Prostate gland (tissue), 2 donors: ENCODE measurements at regions not wholly inside any gene's neighbourhood (a gene's known extent, or its start where the extent isn't known, plus 50 kb on each side); places are given as distances from the start of the nearest gene placed in this dataset.

ENCODE experiments used
- DNase-seq: peaks from one replicate; pipeline ENCODE4 v3.0.0-alpha.2; 2019; ENCODE audit warnings: low spot score
- H3K27ac ChIP-seq, 2 donors: fragments of 200-600 bp; sonication (generic); 2 replicates each; pipeline ENCODE4 v1.5.1; 2017 to 2019
- H3K27me3 ChIP-seq: fragments of 200-600 bp; sonication (generic); replicated peaks from 2 replicates; pipeline ENCODE4 v1.5.1; 2019; ENCODE audit not compliant: insufficient read depth
- H3K36me3 ChIP-seq, 2 donors: fragments of 200-600 bp; sonication (generic); 1 replicate in 1 of 2; 2 replicates in 1 of 2; pipeline versions ENCODE4 v1.5.1 to v1.8.1; 2017 to 2019
- H3K4me1 ChIP-seq: fragments of 200-600 bp; sonication (generic); replicated peaks from 2 replicates; pipeline ENCODE4 v1.5.1; 2019
- H3K4me3 ChIP-seq, 2 donors: fragments of 200-600 bp; sonication (generic); 2 replicates each; pipeline ENCODE4 v1.5.1; 2017 to 2019
- H3K9me3 ChIP-seq: fragments of 200-600 bp; sonication (generic); 2 replicates; pipeline ENCODE4 v1.5.1; 2017
- POLR2A ChIP-seq: fragments of 450-650 bp; IDR thresholded peaks from one replicate; pipeline ENCODE4 v1.6.1; 2016; ENCODE audit warnings: antibody characterized with exemption, mild to moderate bottlenecking
- POLR2AphosphoS5 ChIP-seq: sonication (generic); formaldehyde crosslinking; IDR thresholded peaks from one replicate; pipeline ENCODE4 v1.6.1; 2017; ENCODE audit warnings: antibody characterized with exemption
- WGBS: methylation state at CpG from one replicate; pipeline ENCODE4 v1.1.5; 2018; 5-methylcytosine and 5-hydroxymethylcytosine counted together
- intact Hi-C: fragments of 100-400 bp; cut with DNase I; formaldehyde crosslinking; loops from one replicate; pipeline ENCODE4 v1.14.2; 2022
- TF ChIP-seq, protein P1 (sequence below), 4 experiments: fragments of 200-600 bp in 2 of 4; fragments of 450-650 bp in 2 of 4; sonication (generic) in 2 of 4; IDR thresholded peaks; 1 replicate in 3 of 4; 2 replicates in 1 of 4; pipeline ENCODE4 v1.5.1; 2016 to 2019; ENCODE audit warnings: antibody characterized with exemption in 4 of 4, mild to moderate bottlenecking in 2 of 4, moderate library complexity in 2 of 4

DNA sequence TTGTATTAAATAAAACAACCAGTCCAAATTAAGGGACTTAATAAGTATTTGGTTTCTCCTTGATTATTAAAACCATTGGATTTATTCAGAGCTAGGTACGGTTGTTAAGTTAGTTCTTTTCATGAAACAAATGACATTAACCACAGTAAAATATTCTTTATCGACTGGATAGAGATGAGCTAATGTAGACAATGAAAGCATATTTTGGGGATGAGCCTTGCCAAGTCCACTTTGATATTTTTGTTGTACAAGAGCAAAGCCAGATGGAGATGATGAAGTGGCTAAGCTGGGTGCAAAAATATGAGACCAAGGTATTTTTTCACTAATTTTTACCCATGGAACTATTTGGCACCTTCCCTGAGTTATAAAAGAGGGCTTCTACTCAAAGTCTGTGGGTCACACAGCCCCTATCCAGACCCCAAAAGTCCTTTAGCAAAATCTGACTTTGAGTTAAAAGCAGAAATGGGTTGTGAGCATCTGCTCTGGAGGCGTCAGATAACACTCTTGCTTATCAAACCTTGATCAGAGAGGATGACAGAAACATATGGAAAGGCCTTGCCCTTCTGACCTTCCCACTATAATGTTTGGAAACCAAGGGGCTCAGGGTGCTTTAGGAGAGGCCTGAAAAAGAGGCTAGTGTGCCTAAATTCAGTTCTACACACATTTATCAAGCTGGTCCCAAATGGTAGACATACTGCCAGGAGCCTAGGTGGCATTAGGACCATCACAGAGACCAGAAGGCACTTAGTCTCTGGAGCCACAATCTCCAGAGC lies 456.8 kb downstream of the MTX2 start:
- H3K4me1 ChIP-seq, result no peaks in the 10 kb centered on the region
- H3K4me3 ChIP-seq, result no peak overlapping the region
- no peaks in the 10 kb centered on the region for H3K27me3 ChIP-seq
- TF ChIP-seq POLR2AphosphoS5, result no peak
- TF ChIP-seq, protein P1, sequence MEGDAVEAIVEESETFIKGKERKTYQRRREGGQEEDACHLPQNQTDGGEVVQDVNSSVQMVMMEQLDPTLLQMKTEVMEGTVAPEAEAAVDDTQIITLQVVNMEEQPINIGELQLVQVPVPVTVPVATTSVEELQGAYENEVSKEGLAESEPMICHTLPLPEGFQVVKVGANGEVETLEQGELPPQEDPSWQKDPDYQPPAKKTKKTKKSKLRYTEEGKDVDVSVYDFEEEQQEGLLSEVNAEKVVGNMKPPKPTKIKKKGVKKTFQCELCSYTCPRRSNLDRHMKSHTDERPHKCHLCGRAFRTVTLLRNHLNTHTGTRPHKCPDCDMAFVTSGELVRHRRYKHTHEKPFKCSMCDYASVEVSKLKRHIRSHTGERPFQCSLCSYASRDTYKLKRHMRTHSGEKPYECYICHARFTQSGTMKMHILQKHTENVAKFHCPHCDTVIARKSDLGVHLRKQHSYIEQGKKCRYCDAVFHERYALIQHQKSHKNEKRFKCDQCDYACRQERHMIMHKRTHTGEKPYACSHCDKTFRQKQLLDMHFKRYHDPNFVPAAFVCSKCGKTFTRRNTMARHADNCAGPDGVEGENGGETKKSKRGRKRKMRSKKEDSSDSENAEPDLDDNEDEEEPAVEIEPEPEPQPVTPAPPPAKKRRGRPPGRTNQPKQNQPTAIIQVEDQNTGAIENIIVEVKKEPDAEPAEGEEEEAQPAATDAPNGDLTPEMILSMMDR (IDR thresholded peaks at IDR 0.05), result no peak
- no peak for TF ChIP-seq POLR2A
- H3K9me3 ChIP-seq, result no peaks in the 10 kb centered on the region
- WGBS, result 86% methylated on average over 3 of the region's 3 CpGs
- intact Hi-C loops, result no loop called here
- no peaks in the 10 kb centered on the region for H3K36me3 ChIP-seq
- no peak for DNase-seq
- H3K27ac ChIP-seq, result no peak overlapping the region

DNA sequence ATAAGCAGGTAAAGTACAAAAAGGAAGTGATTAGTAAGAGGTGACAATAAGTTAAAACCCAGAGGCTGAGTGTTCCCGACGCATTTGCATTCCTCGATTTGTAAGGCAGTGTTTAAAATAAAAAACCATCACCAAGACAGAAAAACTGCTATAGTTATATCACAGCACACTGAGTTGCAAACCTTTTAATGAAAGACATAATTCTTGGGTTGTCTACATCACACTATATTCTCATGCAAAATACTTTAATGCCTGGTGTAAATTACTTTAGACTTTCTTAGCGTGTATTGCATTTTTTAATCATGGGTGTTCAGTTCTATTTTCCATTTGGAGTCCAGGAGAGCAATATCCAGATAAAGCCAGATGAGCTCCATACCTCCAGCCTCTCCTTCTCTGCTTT lies 458.5 kb downstream of the MTX2 start:
- Histone ChIP-seq H3K27me3 (no peaks in the 10 kb centered on the region), H3K27ac (no peak overlapping the region), H3K36me3 (no peaks in the 10 kb centered on the region), H3K4me1 (no peaks in the 10 kb centered on the region), H3K9me3 (no peaks in the 10 kb centered on the region), H3K4me3 (no peak overlapping the region)
- no peak for DNase-seq
- WGBS, result 93% methylated on average over 4 of the region's 4 CpGs
- intact Hi-C loops, result no loop called here
- TF ChIP-seq, protein P1 (IDR thresholded peaks at IDR 0.05), result no peak
- TF ChIP-seq POLR2AphosphoS5, result no peak
- TF ChIP-seq POLR2A, result no peak

DNA sequence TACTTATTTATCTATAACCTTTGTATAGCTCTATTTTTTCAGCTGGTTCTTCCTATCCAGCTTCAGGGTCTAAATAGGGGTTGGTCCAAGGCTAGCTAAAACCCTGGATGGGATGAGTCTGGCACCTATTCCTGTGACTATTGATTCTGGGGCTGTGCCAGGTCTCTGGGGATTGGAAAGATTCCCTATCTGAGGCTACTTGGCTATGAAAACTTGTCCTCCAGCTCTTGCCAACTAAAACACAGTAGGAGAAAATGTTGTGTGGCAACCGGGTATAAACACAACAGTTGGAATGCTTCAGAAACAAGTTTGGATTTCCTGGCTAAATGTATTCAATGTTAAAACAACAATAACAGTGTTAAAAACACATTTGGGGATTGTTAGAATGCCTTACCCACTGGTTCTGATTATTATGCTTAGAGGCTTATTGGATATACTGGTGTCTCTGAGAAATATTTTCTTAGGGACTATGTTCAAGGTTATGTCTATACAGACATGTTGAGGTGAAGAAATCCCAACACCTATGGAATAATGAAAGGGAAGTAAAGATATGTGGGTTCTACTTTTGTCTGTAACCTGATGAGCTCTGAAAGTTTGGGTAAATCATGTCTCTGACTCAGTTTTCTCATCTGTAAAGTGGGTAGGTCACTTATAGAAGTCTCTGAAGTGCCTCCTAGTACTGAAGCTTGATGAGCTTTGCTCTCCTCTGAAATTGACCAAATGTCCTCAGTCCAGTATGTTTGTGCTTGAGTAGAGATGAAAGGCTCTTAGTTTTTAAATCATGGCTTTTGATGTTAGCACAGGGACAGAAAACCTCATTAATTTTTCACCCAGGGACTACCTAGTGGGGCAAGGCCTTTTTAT lies 460.7 kb downstream of the MTX2 start:
- peak; percentile 76 for TF ChIP-seq POLR2AphosphoS5
- no peak for TF ChIP-seq POLR2A
- H3K4me3 ChIP-seq, result no peak overlapping the region
- H3K27me3 ChIP-seq, result no peaks in the 10 kb centered on the region
- H3K4me1 ChIP-seq, result no peaks in the 10 kb centered on the region
- no peaks in the 10 kb centered on the region for H3K9me3 ChIP-seq
- whole genome bisulfite sequencing, result 4% methylated on average over 1 of the region's 1 CpG
- DNase-seq, result peak; percentile 32
- peak overlapping the region in 1 of 2 donors; percentile 39 for H3K27ac ChIP-seq
- no peaks in the 10 kb centered on the region for H3K36me3 ChIP-seq
- intact Hi-C loops, result no loop called here

GRCh38 chr2:176732780-176733179 lies 463.5 kb downstream of the MTX2 start:
- Histone ChIP-seq H3K27ac (no peak overlapping the region), H3K27me3 (no peaks in the 10 kb centered on the region), H3K4me3 (no peak overlapping the region), H3K9me3 (no peaks in the 10 kb centered on the region), H3K4me1 (no peaks in the 10 kb centered on the region), H3K36me3 (no peaks in the 10 kb centered on the region)
- WGBS, result 73% methylated on average over 1 of the region's 1 CpG
- intact Hi-C loops, result no loop called here
- TF ChIP-seq POLR2AphosphoS5 (no peak), POLR2A (no peak)
- TF ChIP-seq, protein P1 (IDR thresholded peaks at IDR 0.05), result no peak
- no peak for DNase-seq

GRCh38 chr2:176733698-176734430 lies 464.6 kb downstream of the MTX2 start:
- H3K36me3 ChIP-seq, result no peaks in the 10 kb centered on the region
- H3K27ac ChIP-seq, result no peak overlapping the region
- TF ChIP-seq, protein P1 (IDR thresholded peaks at IDR 0.05), result no peak
- TF ChIP-seq POLR2AphosphoS5, result no peak
- no peak for TF ChIP-seq POLR2A
- intact Hi-C loops, result no loop called here
- no peak for DNase-seq
- no peaks in the 10 kb centered on the region for H3K4me1 ChIP-seq
- H3K9me3 ChIP-seq, result no peaks in the 10 kb centered on the region
- H3K4me3 ChIP-seq, result no peak overlapping the region
- H3K27me3 ChIP-seq, result no peaks in the 10 kb centered on the region
- 69% methylated on average over 3 of the region's 3 CpGs for WGBS
